ENCODE measurements at regions not wholly inside any gene's neighbourhood (a gene's known extent, or its start where the extent isn't known, plus 50 kb on each side); places are given as distances from the start of the nearest gene placed in this dataset.

DNA sequence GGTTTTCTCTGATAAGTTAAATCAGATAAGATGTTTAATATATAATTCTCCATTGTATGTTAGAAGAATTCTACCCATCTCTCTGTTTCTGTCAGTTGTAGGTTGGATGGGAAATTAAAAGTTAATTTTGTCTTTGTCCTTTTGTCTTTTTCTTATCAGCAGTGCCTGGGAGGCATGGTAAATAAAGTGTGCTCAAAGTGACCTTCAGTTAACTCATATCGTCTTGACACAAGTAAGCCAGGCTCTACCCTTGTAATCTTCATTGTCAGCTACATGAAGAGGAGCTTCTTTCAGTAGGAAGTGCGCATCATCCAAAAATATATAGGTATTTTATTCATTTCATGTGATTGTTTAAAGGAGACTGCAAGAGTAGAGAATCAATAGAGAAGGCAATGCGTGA lies 138.9 kb upstream of the NRIP1 start (continued):
- TF ChIP-seq, protein P1, sequence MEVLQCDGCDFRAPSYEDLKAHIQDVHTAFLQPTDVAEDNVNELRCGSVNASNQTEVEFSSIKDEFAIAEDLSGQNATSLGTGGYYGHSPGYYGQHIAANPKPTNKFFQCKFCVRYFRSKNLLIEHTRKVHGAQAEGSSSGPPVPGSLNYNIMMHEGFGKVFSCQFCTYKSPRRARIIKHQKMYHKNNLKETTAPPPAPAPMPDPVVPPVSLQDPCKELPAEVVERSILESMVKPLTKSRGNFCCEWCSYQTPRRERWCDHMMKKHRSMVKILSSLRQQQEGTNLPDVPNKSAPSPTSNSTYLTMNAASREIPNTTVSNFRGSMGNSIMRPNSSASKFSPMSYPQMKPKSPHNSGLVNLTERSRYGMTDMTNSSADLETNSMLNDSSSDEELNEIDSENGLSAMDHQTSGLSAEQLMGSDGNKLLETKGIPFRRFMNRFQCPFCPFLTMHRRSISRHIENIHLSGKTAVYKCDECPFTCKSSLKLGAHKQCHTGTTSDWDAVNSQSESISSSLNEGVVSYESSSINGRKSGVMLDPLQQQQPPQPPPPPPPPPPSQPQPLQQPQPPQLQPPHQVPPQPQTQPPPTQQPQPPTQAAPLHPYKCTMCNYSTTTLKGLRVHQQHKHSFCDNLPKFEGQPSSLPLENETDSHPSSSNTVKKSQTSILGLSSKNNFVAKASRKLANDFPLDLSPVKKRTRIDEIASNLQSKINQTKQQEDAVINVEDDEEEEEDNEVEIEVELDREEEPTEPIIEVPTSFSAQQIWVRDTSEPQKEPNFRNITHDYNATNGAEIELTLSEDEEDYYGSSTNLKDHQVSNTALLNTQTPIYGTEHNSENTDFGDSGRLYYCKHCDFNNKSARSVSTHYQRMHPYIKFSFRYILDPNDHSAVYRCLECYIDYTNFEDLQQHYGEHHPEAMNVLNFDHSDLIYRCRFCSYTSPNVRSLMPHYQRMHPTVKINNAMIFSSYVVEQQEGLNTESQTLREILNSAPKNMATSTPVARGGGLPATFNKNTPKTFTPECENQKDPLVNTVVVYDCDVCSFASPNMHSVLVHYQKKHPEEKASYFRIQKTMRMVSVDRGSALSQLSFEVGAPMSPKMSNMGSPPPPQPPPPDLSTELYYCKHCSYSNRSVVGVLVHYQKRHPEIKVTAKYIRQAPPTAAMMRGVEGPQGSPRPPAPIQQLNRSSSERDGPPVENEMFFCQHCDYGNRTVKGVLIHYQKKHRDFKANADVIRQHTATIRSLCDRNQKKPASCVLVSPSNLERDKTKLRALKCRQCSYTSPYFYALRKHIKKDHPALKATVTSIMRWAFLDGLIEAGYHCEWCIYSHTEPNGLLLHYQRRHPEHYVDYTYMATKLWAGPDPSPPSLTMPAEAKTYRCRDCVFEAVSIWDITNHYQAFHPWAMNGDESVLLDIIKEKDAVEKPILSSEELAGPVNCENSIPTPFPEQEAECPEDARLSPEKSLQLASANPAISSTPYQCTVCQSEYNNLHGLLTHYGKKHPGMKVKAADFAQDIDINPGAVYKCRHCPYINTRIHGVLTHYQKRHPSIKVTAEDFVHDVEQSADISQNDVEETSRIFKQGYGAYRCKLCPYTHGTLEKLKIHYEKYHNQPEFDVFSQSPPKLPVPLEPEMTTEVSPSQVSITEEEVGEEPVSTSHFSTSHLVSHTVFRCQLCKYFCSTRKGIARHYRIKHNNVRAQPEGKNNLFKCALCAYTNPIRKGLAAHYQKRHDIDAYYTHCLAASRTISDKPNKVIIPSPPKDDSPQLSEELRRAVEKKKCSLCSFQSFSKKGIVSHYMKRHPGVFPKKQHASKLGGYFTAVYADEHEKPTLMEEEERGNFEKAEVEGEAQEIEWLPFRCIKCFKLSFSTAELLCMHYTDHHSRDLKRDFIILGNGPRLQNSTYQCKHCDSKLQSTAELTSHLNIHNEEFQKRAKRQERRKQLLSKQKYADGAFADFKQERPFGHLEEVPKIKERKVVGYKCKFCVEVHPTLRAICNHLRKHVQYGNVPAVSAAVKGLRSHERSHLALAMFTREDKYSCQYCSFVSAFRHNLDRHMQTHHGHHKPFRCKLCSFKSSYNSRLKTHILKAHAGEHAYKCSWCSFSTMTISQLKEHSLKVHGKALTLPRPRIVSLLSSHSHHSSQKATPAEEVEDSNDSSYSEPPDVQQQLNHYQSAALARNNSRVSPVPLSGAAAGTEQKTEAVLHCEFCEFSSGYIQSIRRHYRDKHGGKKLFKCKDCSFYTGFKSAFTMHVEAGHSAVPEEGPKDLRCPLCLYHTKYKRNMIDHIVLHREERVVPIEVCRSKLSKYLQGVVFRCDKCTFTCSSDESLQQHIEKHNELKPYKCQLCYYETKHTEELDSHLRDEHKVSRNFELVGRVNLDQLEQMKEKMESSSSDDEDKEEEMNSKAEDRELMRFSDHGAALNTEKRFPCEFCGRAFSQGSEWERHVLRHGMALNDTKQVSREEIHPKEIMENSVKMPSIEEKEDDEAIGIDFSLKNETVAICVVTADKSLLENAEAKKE (CRISPR knock-in tag; IDR thresholded peaks at IDR 0.05), result no peak
- TF ChIP-seq CREB1 (CRISPR knock-in tag; IDR thresholded peaks at IDR 0.05; ENCODE audit: low read depth) (no peak), JUNB (IDR thresholded peaks at IDR 0.05; ENCODE audit: unreplicated experiment) (no peak), STAT1 (IDR thresholded peaks at IDR 0.05; ENCODE audit: unreplicated experiment) (no peak), ZNF331 (CRISPR knock-in tag; IDR thresholded peaks at IDR 0.05; ENCODE audit: low read depth) (no peak), POLR2AphosphoS5 (IDR thresholded peaks at IDR 0.05; ENCODE audit: low read depth) (no peak), NANOG (IDR thresholded peaks at IDR 0.05; ENCODE audit: borderline replicate concordance) (no peak)
- TF ChIP-seq, protein P2, sequence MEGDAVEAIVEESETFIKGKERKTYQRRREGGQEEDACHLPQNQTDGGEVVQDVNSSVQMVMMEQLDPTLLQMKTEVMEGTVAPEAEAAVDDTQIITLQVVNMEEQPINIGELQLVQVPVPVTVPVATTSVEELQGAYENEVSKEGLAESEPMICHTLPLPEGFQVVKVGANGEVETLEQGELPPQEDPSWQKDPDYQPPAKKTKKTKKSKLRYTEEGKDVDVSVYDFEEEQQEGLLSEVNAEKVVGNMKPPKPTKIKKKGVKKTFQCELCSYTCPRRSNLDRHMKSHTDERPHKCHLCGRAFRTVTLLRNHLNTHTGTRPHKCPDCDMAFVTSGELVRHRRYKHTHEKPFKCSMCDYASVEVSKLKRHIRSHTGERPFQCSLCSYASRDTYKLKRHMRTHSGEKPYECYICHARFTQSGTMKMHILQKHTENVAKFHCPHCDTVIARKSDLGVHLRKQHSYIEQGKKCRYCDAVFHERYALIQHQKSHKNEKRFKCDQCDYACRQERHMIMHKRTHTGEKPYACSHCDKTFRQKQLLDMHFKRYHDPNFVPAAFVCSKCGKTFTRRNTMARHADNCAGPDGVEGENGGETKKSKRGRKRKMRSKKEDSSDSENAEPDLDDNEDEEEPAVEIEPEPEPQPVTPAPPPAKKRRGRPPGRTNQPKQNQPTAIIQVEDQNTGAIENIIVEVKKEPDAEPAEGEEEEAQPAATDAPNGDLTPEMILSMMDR (conservative IDR thresholded peaks at IDR 0.05; ENCODE audit: low read depth in 2 of 2), result no peak
- TF ChIP-seq, protein P3, sequence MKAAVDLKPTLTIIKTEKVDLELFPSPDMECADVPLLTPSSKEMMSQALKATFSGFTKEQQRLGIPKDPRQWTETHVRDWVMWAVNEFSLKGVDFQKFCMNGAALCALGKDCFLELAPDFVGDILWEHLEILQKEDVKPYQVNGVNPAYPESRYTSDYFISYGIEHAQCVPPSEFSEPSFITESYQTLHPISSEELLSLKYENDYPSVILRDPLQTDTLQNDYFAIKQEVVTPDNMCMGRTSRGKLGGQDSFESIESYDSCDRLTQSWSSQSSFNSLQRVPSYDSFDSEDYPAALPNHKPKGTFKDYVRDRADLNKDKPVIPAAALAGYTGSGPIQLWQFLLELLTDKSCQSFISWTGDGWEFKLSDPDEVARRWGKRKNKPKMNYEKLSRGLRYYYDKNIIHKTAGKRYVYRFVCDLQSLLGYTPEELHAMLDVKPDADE (IDR thresholded peaks at IDR 0.05), result no peak

All from GM23338 (cell line).